WTC11 (cell line): ENCODE measurements at regions not wholly inside any gene's neighbourhood (a gene's known extent, or its start where the extent isn't known, plus 50 kb on each side); places are given as distances from the start of the nearest gene placed in this dataset.

Experiments
- NR1H2 ChIP-seq: sonication (generic); formaldehyde crosslinking; IDR thresholded peaks from 2 replicates; pipeline ENCODE4 v1.9.0; 2021; ENCODE audit warnings: mild to moderate bottlenecking, moderate library complexity, missing genetic modification reagents
- NR2C2 ChIP-seq: sonication (generic); formaldehyde crosslinking; IDR thresholded peaks from 2 replicates; pipeline ENCODE4 v1.8.0; 2022; ENCODE audit warnings: mild to moderate bottlenecking, missing genetic modification reagents
- SP1 ChIP-seq: sonication (generic); formaldehyde crosslinking; conservative IDR thresholded peaks from 2 replicates; pipeline ENCODE4 v1.8.1; 2022; ENCODE audit warnings: missing genetic modification reagents
- ZNF121 ChIP-seq: sonication (generic); formaldehyde crosslinking; IDR thresholded peaks from 2 replicates; pipeline ENCODE4 v1.8.0; 2023; ENCODE audit warnings: missing genetic modification reagents
- ZNF263 ChIP-seq: sonication (generic); formaldehyde crosslinking; IDR thresholded peaks from 2 replicates; pipeline ENCODE4 v1.8.1; 2022; ENCODE audit warnings: low read depth, mild to moderate bottlenecking, moderate library complexity, missing genetic modification reagents
- ZNF671 ChIP-seq: fragments of 250-450 bp; sonication (Bioruptor Pico); IDR thresholded peaks from 2 replicates; pipeline ENCODE4 v1.8.0; 2021; ENCODE audit warnings: mild to moderate bottlenecking
- TF ChIP-seq, protein P1 (sequence below): fragments of 200-600 bp; IDR thresholded peaks from 2 replicates; pipeline ENCODE4 v1.8.0; 2022; ENCODE audit warnings: antibody characterized with exemption
- TF ChIP-seq, protein P2 (sequence below): sonication (generic); formaldehyde crosslinking; IDR thresholded peaks from 2 replicates; pipeline ENCODE4 v1.8.1; 2023; ENCODE audit warnings: mild to moderate bottlenecking, missing genetic modification reagents, moderate library complexity
- TF ChIP-seq, protein P3 (sequence below): sonication (generic); formaldehyde crosslinking; IDR thresholded peaks from 2 replicates; pipeline ENCODE4 v1.8.0; 2022; ENCODE audit warnings: missing genetic modification reagents

DNA sequence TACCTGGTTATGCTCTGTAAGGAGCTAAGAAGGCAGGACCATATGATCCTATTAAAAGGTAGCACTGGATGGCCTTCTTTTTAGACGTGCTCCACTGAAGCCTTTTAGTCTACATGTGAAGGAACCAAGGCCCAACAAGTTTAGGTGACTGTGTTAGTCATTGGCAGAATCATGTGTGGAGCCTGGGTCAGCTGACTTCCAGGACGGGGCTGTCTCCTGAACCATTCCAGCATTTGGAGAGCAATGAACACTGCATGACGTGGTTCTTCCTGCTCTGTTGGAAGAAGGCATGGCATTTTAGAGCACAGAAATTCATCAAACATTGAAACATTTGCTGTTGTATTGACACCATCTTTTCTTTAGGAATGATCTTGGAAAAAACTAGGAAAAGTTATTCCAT, 87.8 kb upstream of the TIAM2 start:
- TF ChIP-seq ZNF263 (no peak), SP1 (CRISPR knock-in tag) (no peak), NR2C2 (CRISPR knock-in tag) (no peak), ZNF671 (CRISPR knock-in tag) (no peak), NR1H2 (no peak), ZNF121 (CRISPR knock-in tag) (no peak)
- TF ChIP-seq, protein P1, sequence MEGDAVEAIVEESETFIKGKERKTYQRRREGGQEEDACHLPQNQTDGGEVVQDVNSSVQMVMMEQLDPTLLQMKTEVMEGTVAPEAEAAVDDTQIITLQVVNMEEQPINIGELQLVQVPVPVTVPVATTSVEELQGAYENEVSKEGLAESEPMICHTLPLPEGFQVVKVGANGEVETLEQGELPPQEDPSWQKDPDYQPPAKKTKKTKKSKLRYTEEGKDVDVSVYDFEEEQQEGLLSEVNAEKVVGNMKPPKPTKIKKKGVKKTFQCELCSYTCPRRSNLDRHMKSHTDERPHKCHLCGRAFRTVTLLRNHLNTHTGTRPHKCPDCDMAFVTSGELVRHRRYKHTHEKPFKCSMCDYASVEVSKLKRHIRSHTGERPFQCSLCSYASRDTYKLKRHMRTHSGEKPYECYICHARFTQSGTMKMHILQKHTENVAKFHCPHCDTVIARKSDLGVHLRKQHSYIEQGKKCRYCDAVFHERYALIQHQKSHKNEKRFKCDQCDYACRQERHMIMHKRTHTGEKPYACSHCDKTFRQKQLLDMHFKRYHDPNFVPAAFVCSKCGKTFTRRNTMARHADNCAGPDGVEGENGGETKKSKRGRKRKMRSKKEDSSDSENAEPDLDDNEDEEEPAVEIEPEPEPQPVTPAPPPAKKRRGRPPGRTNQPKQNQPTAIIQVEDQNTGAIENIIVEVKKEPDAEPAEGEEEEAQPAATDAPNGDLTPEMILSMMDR: no peak
- TF ChIP-seq, protein P2, sequence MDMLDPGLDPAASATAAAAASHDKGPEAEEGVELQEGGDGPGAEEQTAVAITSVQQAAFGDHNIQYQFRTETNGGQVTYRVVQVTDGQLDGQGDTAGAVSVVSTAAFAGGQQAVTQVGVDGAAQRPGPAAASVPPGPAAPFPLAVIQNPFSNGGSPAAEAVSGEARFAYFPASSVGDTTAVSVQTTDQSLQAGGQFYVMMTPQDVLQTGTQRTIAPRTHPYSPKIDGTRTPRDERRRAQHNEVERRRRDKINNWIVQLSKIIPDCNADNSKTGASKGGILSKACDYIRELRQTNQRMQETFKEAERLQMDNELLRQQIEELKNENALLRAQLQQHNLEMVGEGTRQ (CRISPR knock-in tag): no peak
- TF ChIP-seq, protein P3, sequence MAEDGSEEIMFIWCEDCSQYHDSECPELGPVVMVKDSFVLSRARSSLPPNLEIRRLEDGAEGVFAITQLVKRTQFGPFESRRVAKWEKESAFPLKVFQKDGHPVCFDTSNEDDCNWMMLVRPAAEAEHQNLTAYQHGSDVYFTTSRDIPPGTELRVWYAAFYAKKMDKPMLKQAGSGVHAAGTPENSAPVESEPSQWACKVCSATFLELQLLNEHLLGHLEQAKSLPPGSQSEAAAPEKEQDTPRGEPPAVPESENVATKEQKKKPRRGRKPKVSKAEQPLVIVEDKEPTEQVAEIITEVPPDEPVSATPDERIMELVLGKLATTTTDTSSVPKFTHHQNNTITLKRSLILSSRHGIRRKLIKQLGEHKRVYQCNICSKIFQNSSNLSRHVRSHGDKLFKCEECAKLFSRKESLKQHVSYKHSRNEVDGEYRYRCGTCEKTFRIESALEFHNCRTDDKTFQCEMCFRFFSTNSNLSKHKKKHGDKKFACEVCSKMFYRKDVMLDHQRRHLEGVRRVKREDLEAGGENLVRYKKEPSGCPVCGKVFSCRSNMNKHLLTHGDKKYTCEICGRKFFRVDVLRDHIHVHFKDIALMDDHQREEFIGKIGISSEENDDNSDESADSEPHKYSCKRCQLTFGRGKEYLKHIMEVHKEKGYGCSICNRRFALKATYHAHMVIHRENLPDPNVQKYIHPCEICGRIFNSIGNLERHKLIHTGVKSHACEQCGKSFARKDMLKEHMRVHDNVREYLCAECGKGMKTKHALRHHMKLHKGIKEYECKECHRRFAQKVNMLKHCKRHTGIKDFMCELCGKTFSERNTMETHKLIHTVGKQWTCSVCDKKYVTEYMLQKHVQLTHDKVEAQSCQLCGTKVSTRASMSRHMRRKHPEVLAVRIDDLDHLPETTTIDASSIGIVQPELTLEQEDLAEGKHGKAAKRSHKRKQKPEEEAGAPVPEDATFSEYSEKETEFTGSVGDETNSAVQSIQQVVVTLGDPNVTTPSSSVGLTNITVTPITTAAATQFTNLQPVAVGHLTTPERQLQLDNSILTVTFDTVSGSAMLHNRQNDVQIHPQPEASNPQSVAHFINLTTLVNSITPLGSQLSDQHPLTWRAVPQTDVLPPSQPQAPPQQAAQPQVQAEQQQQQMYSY: no peak
